HFFc6 (cell line): ENCODE measurements at regions not wholly inside any gene's neighbourhood (a gene's known extent, or its start where the extent isn't known, plus 50 kb on each side); places are given as distances from the start of the nearest gene placed in this dataset.

Experiments used
- DNase-seq: peaks from one replicate; pipeline ENCODE4 v3.0.0-alpha.2; 2018
- H3K27ac Mint-ChIP-seq: 2 replicates; pipeline ENCODE4 v1.8.0; 2020; ENCODE audit warnings: mild to moderate bottlenecking, mixed read lengths
- H3K27me3 Mint-ChIP-seq: 2 replicates; pipeline ENCODE4 v1.8.0; 2021; ENCODE audit warnings: mild to moderate bottlenecking, moderate library complexity, mixed read lengths; ENCODE audit not compliant: insufficient read depth
- H3K36me3 Mint-ChIP-seq: 2 replicates; pipeline ENCODE4 v1.8.0; 2021; ENCODE audit warnings: low read depth, mixed read lengths
- H3K4me1 Mint-ChIP-seq: 2 replicates; pipeline ENCODE4 v1.8.0; 2020; ENCODE audit warnings: low read depth, mixed read lengths
- H3K4me3 Mint-ChIP-seq: 2 replicates; pipeline ENCODE4 v1.8.0; 2020; ENCODE audit warnings: mild to moderate bottlenecking, moderate library complexity, mixed read lengths
- H3K9me3 Mint-ChIP-seq: 2 replicates; pipeline ENCODE4 v1.8.0; 2020; ENCODE audit warnings: mild to moderate bottlenecking, mixed read lengths
- TF ChIP-seq, protein P1 (sequence below): fragments of 200-600 bp; sonication (generic); IDR thresholded peaks from 2 replicates; pipeline ENCODE4 v1.5.0; 2021; ENCODE audit warnings: antibody characterized with exemption, mild to moderate bottlenecking

DNA sequence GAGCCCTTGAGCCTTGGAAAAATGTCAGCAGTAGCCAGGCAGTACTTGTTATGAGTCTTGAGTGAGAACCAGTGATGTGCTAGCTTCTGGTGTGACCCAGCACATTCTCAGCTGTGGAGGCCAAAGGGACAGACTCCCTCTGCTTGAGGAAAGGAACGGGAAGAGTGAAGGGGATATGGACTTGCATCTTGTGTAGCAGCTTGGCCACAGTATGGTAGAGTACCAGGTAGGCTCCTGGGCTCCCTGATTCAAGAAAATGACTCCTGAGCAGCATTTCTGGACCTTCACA is 1601.9 kb upstream of the ADGRL3 start:
- Mint-ChIP-seq H3K27me3 (no peaks in the 10 kb centered on the region), H3K9me3 (peaks cover 19% of the 10 kb centered on the region), H3K4me1 (no peaks in the 10 kb centered on the region), H3K4me3 (no peak overlapping the region), H3K36me3 (no peaks in the 10 kb centered on the region), H3K27ac (no peak overlapping the region)
- DNase-seq = no peak
- TF ChIP-seq, protein P1, sequence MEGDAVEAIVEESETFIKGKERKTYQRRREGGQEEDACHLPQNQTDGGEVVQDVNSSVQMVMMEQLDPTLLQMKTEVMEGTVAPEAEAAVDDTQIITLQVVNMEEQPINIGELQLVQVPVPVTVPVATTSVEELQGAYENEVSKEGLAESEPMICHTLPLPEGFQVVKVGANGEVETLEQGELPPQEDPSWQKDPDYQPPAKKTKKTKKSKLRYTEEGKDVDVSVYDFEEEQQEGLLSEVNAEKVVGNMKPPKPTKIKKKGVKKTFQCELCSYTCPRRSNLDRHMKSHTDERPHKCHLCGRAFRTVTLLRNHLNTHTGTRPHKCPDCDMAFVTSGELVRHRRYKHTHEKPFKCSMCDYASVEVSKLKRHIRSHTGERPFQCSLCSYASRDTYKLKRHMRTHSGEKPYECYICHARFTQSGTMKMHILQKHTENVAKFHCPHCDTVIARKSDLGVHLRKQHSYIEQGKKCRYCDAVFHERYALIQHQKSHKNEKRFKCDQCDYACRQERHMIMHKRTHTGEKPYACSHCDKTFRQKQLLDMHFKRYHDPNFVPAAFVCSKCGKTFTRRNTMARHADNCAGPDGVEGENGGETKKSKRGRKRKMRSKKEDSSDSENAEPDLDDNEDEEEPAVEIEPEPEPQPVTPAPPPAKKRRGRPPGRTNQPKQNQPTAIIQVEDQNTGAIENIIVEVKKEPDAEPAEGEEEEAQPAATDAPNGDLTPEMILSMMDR = no peak

DNA sequence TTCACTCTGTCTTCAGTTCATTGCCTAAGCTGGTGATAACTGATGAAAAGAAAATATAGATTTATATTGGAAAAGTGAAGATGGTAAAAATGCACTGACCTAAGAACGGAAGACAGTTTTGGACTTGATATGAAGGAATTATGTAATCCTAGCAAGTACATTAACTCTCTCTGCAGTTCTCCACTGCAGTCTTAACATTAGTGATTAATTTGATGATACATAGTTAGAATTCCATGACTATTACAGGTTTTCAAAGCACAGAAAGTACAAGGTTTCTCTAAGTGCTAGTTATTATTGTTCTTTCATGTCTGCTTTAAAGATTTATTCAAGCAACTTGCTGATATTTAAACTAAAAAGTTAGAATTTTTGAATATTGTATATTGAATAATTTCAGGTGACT is 1591.7 kb upstream of the ADGRL3 start:
- no peaks in the 10 kb centered on the region for H3K27me3 Mint-ChIP-seq
- no peaks in the 10 kb centered on the region for H3K4me1 Mint-ChIP-seq
- TF ChIP-seq, protein P1 = no peak
- H3K9me3 Mint-ChIP-seq = peaks cover 14% of the 10 kb centered on the region
- H3K36me3 Mint-ChIP-seq = no peaks in the 10 kb centered on the region
- DNase-seq = no peak
- no peak overlapping the region for H3K27ac Mint-ChIP-seq
- H3K4me3 Mint-ChIP-seq = no peak overlapping the region

DNA sequence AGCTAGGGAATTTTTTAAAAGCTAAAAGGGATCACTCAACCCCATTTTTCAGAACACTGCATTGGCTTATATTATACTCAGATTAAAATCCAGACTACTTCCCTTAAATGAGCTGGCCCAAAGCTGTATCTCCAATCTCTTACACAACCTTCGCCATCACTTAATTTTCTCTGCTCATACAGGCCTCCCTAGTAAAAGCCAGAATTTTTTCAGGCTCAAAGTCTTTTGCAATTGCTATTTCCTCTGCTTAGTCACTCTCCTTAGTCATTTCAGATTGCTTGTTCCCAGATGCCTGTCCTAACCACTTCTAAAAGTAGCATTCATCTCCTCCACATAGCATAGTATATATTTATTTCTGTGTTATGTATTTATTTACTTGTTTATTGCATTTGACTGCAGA is 1587.9 kb upstream of the ADGRL3 start:
- no peaks in the 10 kb centered on the region for H3K36me3 Mint-ChIP-seq
- TF ChIP-seq, protein P1 = no peak
- no peaks in the 10 kb centered on the region for H3K4me1 Mint-ChIP-seq
- H3K9me3 Mint-ChIP-seq = peaks cover 9% of the 10 kb centered on the region
- H3K27ac Mint-ChIP-seq = peak overlapping the region; percentile 42; the same call in 1 of the 2 replicates
- no peak overlapping the region for H3K4me3 Mint-ChIP-seq
- DNase-seq = peak; percentile 16
- H3K27me3 Mint-ChIP-seq = no peaks in the 10 kb centered on the region

DNA sequence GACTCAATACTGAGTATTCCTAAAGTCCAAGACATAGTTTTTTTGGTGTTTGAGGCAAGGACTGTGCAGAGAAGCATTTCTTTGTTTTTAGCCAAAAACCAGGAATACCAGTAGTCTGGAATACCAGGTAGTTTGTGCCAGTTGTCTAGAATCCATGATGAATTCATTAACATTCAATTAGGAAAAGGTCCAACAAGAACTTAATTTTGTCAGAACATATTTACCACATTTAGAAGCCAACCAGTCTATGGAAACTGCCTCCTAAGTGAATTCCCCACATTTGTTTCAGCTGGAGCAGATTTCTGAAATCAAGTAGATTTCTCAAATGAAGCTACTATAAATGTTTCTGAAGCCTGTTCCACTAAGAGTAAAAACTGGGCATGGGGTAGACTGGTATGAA is 1584.8 kb upstream of the ADGRL3 start:
- Mint-ChIP-seq H3K36me3 (no peaks in the 10 kb centered on the region), H3K27ac (no peak overlapping the region), H3K9me3 (peaks cover 17% of the 10 kb centered on the region), H3K27me3 (no peaks in the 10 kb centered on the region), H3K4me1 (no peaks in the 10 kb centered on the region), H3K4me3 (no peak overlapping the region)
- no peak for DNase-seq
- TF ChIP-seq, protein P1 = no peak

DNA sequence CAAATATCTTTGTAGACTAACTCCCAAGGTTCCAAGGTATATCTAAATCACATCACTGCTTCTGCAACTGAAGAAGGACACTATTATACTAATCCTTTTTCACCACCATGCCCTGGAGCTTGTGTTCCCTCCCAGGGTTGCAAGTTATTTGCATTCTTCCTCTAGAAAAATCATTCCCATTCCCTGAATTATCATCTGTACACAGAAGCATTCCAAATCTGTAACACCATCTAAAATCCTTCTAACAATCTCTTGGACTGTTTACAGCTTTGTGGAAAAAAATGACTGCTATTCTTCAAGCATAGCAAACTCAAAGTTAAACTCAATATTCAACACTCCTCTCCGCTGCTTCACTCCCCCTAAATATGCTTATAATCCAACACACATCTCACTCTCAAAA is 1570.8 kb upstream of the ADGRL3 start:
- Mint-ChIP-seq H3K9me3 (peaks cover 10% of the 10 kb centered on the region), H3K27me3 (no peaks in the 10 kb centered on the region; the same call in 1 of the 2 replicates), H3K27ac (no peak overlapping the region), H3K4me3 (no peak overlapping the region), H3K36me3 (no peaks in the 10 kb centered on the region), H3K4me1 (no peaks in the 10 kb centered on the region)
- TF ChIP-seq, protein P1 = no peak
- DNase-seq = no peak

DNA sequence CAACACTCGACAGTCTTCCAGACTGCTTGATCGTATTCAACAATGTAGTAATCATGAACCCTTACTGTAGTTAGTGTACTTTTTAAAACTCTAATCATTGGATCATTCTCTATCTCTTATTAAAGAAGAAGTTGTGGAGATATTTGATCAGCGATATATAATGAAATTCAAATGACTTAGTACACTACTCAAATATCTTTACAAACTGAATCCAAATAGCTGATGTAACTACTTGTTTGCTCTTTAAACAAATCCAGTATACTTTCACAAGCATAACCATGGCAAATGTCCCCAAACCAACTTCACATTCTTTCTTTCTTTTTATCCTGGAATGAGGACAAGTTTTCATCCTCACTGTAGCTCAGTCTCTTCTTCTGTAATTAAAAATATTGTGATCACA is 1569.9 kb upstream of the ADGRL3 start:
- Mint-ChIP-seq H3K27me3 (no peaks in the 10 kb centered on the region; the same call in 1 of the 2 replicates), H3K4me3 (no peak overlapping the region), H3K4me1 (no peaks in the 10 kb centered on the region), H3K27ac (no peak overlapping the region), H3K9me3 (peaks cover 10% of the 10 kb centered on the region; the same call in 1 of the 2 replicates), H3K36me3 (no peaks in the 10 kb centered on the region)
- TF ChIP-seq, protein P1 = no peak
- DNase-seq = no peak
